ENCODE measurements at regions not wholly inside any gene's neighbourhood (a gene's known extent, or its start where the extent isn't known, plus 50 kb on each side); places are given as distances from the start of the nearest gene placed in this dataset.

- TF ChIP-seq, protein P1, sequence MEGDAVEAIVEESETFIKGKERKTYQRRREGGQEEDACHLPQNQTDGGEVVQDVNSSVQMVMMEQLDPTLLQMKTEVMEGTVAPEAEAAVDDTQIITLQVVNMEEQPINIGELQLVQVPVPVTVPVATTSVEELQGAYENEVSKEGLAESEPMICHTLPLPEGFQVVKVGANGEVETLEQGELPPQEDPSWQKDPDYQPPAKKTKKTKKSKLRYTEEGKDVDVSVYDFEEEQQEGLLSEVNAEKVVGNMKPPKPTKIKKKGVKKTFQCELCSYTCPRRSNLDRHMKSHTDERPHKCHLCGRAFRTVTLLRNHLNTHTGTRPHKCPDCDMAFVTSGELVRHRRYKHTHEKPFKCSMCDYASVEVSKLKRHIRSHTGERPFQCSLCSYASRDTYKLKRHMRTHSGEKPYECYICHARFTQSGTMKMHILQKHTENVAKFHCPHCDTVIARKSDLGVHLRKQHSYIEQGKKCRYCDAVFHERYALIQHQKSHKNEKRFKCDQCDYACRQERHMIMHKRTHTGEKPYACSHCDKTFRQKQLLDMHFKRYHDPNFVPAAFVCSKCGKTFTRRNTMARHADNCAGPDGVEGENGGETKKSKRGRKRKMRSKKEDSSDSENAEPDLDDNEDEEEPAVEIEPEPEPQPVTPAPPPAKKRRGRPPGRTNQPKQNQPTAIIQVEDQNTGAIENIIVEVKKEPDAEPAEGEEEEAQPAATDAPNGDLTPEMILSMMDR (IDR thresholded peaks at IDR 0.05; ENCODE audit: control extremely low read depth, extremely low read depth) = no peak
- Histone ChIP-seq H3K27me3 (ENCODE audit: control insufficient read depth in 3 of 3, insufficient read depth in 3 of 3, low read length in 2 of 3) (peaks cover 0 to 5% (median 4%) of the 10 kb centered on the region in 3 donors), H3K4me3 (no peak overlapping the region), H3K9me3 (ENCODE audit: control insufficient read depth in 4 of 4, insufficient read depth in 3 of 4, low read length in 3 of 4) (peaks cover 0 to 2% (median 0%) of the 10 kb centered on the region in 4 donors), H3K9ac (ENCODE audit: insufficient read depth in 1 of 2, low read length in 2 of 2) (no peak overlapping the region), H3K4me1 (ENCODE audit: control insufficient read depth in 5 of 5, insufficient read depth in 5 of 5, low read length in 5 of 5) (no peaks in the 10 kb centered on the region), H3K27ac (ENCODE audit: low read depth in 1 of 2, low read length in 1 of 2) (no peak overlapping the region), H3K36me3 (ENCODE audit: control insufficient read depth in 4 of 4, insufficient read depth in 4 of 4, low read length in 4 of 4) (no peaks in the 10 kb centered on the region)
- DNase-seq (no peak), ATAC-seq (ENCODE audit: insufficient read depth, low FRiP score) (no peak)
- WGBS, 2 donors = 81 to 85% methylated on average over 12 of the region's 12 CpGs
These were observed 161.3 kb downstream of the RTP5 start for GRCh38 chr2:242030858-242031257.

GRCh38 chr2:242031481-242032019 lies 162.0 kb downstream of the RTP5 start:
- H3K9me3 ChIP-seq (ENCODE audit: control insufficient read depth in 4 of 4, insufficient read depth in 3 of 4, low read length in 3 of 4) = peaks cover 0 to 2% (median 0%) of the 10 kb centered on the region in 4 donors
- no peak overlapping the region for H3K4me3 ChIP-seq
- TF ChIP-seq, protein P1 (IDR thresholded peaks at IDR 0.05; ENCODE audit: control extremely low read depth, extremely low read depth) = no peak
- no peaks in the 10 kb centered on the region for H3K4me1 ChIP-seq (ENCODE audit: control insufficient read depth in 5 of 5, insufficient read depth in 5 of 5, low read length in 5 of 5)
- H3K27ac ChIP-seq (ENCODE audit: low read depth in 1 of 2, low read length in 1 of 2) = no peak overlapping the region
- WGBS, 2 donors = 37 to 56% methylated on average over 20 of the region's 20 CpGs
- DNase-seq (no peak), ATAC-seq (ENCODE audit: insufficient read depth, low FRiP score) (no peak)
- no peaks in the 10 kb centered on the region for H3K36me3 ChIP-seq (ENCODE audit: control insufficient read depth in 4 of 4, insufficient read depth in 4 of 4, low read length in 4 of 4)
- peaks cover 0 to 5% (median 4%) of the 10 kb centered on the region in 3 donors for H3K27me3 ChIP-seq (ENCODE audit: control insufficient read depth in 3 of 3, insufficient read depth in 3 of 3, low read length in 2 of 3)
- no peak overlapping the region for H3K9ac ChIP-seq (ENCODE audit: insufficient read depth in 1 of 2, low read length in 2 of 2)

- Histone ChIP-seq H3K9ac (ENCODE audit: insufficient read depth in 1 of 2, low read length in 2 of 2) (no peak overlapping the region), H3K4me3 (no peak overlapping the region), H3K9me3 (ENCODE audit: control insufficient read depth in 4 of 4, insufficient read depth in 3 of 4, low read length in 3 of 4) (peaks cover 0 to 2% (median 0%) of the 10 kb centered on the region in 4 donors), H3K27me3 (ENCODE audit: control insufficient read depth in 3 of 3, insufficient read depth in 3 of 3, low read length in 2 of 3) (peaks cover 0 to 7% (median 6%) of the 10 kb centered on the region in 3 donors), H3K36me3 (ENCODE audit: control insufficient read depth in 4 of 4, insufficient read depth in 4 of 4, low read length in 4 of 4) (no peaks in the 10 kb centered on the region), H3K27ac (ENCODE audit: low read depth in 1 of 2, low read length in 1 of 2) (no peak overlapping the region), H3K4me1 (ENCODE audit: control insufficient read depth in 5 of 5, insufficient read depth in 5 of 5, low read length in 5 of 5) (no peaks in the 10 kb centered on the region)
- DNase-seq (no peak), ATAC-seq (ENCODE audit: insufficient read depth, low FRiP score) (no peak)
- TF ChIP-seq, protein P1 (IDR thresholded peaks at IDR 0.05; ENCODE audit: control extremely low read depth, extremely low read depth) = no peak
- 74 to 81% methylated on average over 18 to 20 of the region's 20 CpGs for WGBS, 2 donors
These were observed 163.5 kb downstream of the RTP5 start for GRCh38 chr2:242032780-242033656.

Data from lung (tissue), 11 donors.